AG04450 (cell line): ENCODE measurements at regions not wholly inside any gene's neighbourhood (a gene's known extent, or its start where the extent isn't known, plus 50 kb on each side); places are given as distances from the start of the nearest gene placed in this dataset.
"Not testable (repeated sequence)": the region's sequence is repeated elsewhere in the genome, so short reads cannot be mapped to it uniquely, and the experiment has no call there.

Experiments used
- CTCF ChIA-PET: fragments of 300-600, 350-600 bp; formaldehyde crosslinking; extraction: SDS; loops from one replicate; lab custom pipeline; 2022; ENCODE audit warnings: antibody characterized with exemption, inconsistent platforms; lab: Charles Lee
- POLR2A ChIA-PET: fragments of 350-600 bp; formaldehyde crosslinking; extraction: SDS; loops from one replicate; lab custom pipeline; 2021; ENCODE audit warnings: antibody characterized with exemption, inconsistent platforms; lab: Yijun Ruan, JAX
- DNase-seq: peaks from one replicate; pipeline ENCODE4 v3.0.0-alpha.2; 2011; ENCODE audit warnings: low read depth, low spot score
- H3K27ac ChIP-seq: one replicate; pipeline ENCODE4 v1.5.1; 2012; ENCODE audit warnings: low read depth, low read length, control low read depth
- H3K27me3 ChIP-seq: one replicate; pipeline ENCODE4 v1.6.0; 2012; ENCODE audit warnings: low read length; ENCODE audit not compliant: control insufficient read depth, insufficient read depth
- H3K4me3 ChIP-seq: 2 replicates; pipeline ENCODE4 v1.5.1; 2011; ENCODE audit warnings: mild to moderate bottlenecking, low read depth, low read length, control low read depth
- H3K9me3 ChIP-seq: 2 replicates; pipeline ENCODE4 v1.5.1; 2012; ENCODE audit warnings: low read length; ENCODE audit not compliant: control insufficient read depth, insufficient read depth
- CTCF ChIP-seq: IDR thresholded peaks from 2 replicates; pipeline ENCODE4 v1.5.1; 2011; ENCODE audit warnings: low read depth, low read length, control low read depth, inconsistent platforms

- no peak overlapping the region for H3K27ac ChIP-seq
- no peak overlapping the region for H3K4me3 ChIP-seq
- no peaks in the 10 kb centered on the region for H3K27me3 ChIP-seq
- no peak for DNase-seq
- peaks cover 12% of the 10 kb centered on the region for H3K9me3 ChIP-seq
- CTCF ChIA-PET: no interaction called here
- no peak for TF ChIP-seq CTCF
- POLR2A ChIA-PET: no interaction called here
Observed at GRCh38 chr3:94794563-94794962, 731.7 kb downstream of the NSUN3 start.

GRCh38 chr3:94799420-94800060 is 736.7 kb downstream of the NSUN3 start:
- ChIA-PET CTCF (no interaction called here), POLR2A (no interaction called here)
- Histone ChIP-seq H3K27ac (no peak overlapping the region), H3K27me3 (no peaks in the 10 kb centered on the region), H3K4me3 (no peak overlapping the region), H3K9me3 (peaks cover 12% of the 10 kb centered on the region)
- DNase-seq: no peak
- TF ChIP-seq CTCF: no peak

GRCh38 chr3:94811836-94812235 is 749.0 kb downstream of the NSUN3 start:
- TF ChIP-seq CTCF: no peak
- Histone ChIP-seq H3K27me3 (no peaks in the 10 kb centered on the region), H3K27ac (no peak overlapping the region), H3K9me3 (no peaks in the 10 kb centered on the region), H3K4me3 (no peak overlapping the region)
- CTCF ChIA-PET: no interaction called here
- DNase-seq: no peak
- POLR2A ChIA-PET: no interaction called here

- Histone ChIP-seq H3K27me3 (no peaks in the 10 kb centered on the region), H3K27ac (no peak overlapping the region), H3K9me3 (no peaks in the 10 kb centered on the region; the same call in 1 of the 2 replicates), H3K4me3 (no peak overlapping the region)
- ChIA-PET POLR2A (no interaction called here), CTCF (no interaction called here)
- DNase-seq: no peak
- TF ChIP-seq CTCF: no peak
Observed at GRCh38 chr3:94821241-94821640, 758.4 kb downstream of the NSUN3 start.

- Histone ChIP-seq H3K27ac (no peak overlapping the region), H3K9me3 (no peaks in the 10 kb centered on the region; the same call in 1 of the 2 replicates), H3K4me3 (no peak overlapping the region), H3K27me3 (no peaks in the 10 kb centered on the region)
- no peak for TF ChIP-seq CTCF
- POLR2A ChIA-PET: no interaction called here
- CTCF ChIA-PET: no interaction called here
- DNase-seq: no peak
Observed at GRCh38 chr3:94822298-94822697, 759.4 kb downstream of the NSUN3 start.

- H3K4me3 ChIP-seq, H3K27ac ChIP-seq, POLR2A ChIA-PET, DNase-seq, CTCF ChIA-PET, H3K27me3 ChIP-seq, H3K9me3 ChIP-seq: not testable (repeated sequence)
Observed at GRCh38 chr3:94846251-94846650, 783.4 kb downstream of the NSUN3 start.
